ENCODE measurements at regions not wholly inside any gene's neighbourhood (a gene's known extent, or its start where the extent isn't known, plus 50 kb on each side); places are given as distances from the start of the nearest gene placed in this dataset.

DNA sequence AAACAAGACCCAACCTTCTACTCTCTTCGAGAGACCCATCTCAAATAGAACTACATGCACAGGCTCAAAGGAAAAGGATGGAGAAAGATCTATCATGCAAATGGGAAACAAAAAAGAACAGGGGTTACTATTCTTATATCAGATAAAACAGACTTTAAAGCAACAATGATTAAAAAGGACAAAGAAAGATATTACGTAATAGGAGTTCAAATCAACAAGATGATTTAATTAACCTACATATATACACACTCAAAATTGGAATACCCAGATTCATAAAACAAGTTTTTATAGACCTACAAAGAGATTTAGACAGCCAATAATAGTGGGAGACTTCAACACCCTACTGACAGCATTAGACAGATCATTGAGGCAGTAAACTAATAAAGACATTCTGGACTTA is 536.6 kb upstream of the RAG2 start:
- CTCF ChIA-PET, result no interaction called here
- Mint-ChIP-seq H3K4me3 (no peak overlapping the region), H3K4me1 (ENCODE audit: low read depth) (no peaks in the 10 kb centered on the region), H3K27me3 (no peaks in the 10 kb centered on the region), H3K9me3 (peaks cover 12% of the 10 kb centered on the region), H3K27ac (no peak overlapping the region), H3K36me3 (ENCODE audit: low read depth) (no peaks in the 10 kb centered on the region)
- POLR2A ChIA-PET, result no interaction called here
- TF ChIP-seq, protein P1, sequence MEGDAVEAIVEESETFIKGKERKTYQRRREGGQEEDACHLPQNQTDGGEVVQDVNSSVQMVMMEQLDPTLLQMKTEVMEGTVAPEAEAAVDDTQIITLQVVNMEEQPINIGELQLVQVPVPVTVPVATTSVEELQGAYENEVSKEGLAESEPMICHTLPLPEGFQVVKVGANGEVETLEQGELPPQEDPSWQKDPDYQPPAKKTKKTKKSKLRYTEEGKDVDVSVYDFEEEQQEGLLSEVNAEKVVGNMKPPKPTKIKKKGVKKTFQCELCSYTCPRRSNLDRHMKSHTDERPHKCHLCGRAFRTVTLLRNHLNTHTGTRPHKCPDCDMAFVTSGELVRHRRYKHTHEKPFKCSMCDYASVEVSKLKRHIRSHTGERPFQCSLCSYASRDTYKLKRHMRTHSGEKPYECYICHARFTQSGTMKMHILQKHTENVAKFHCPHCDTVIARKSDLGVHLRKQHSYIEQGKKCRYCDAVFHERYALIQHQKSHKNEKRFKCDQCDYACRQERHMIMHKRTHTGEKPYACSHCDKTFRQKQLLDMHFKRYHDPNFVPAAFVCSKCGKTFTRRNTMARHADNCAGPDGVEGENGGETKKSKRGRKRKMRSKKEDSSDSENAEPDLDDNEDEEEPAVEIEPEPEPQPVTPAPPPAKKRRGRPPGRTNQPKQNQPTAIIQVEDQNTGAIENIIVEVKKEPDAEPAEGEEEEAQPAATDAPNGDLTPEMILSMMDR (IDR thresholded peaks at IDR 0.05), result no peak
- intact Hi-C loops (cut with micrococcal nuclease), result no loop called here
- ATAC-seq, result no peak
- no peak for DNase-seq

DNA sequence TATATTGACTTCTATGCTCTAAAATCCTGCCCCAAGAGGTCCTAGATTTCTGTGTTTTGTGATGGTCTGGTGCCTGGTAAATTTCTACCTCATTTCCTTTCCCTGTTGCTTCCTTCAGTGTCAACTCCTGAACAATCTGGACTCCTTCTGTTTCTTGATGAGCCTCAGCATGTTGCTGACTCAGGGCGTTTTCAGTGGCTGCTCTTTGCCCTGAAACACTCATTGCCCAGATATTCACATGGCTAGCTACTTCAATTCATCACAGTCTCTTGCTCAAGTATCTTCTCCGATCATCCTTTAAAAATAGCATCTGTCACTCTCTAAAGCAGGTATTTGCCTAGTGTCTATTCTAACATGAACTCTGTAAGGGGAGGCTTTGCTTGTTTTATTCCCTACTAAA is 526.3 kb upstream of the RAG2 start:
- Mint-ChIP-seq H3K36me3 (ENCODE audit: low read depth) (no peaks in the 10 kb centered on the region), H3K27ac (no peak overlapping the region), H3K4me3 (no peak overlapping the region), H3K9me3 (peaks cover 4% of the 10 kb centered on the region), H3K27me3 (no peaks in the 10 kb centered on the region), H3K4me1 (ENCODE audit: low read depth) (no peaks in the 10 kb centered on the region)
- ATAC-seq, result no peak
- ChIA-PET CTCF (no interaction called here), POLR2A (no interaction called here)
- TF ChIP-seq, protein P1 (IDR thresholded peaks at IDR 0.05), result no peak
- intact Hi-C loops (cut with micrococcal nuclease), result no loop called here
- DNase-seq, result no peak

DNA sequence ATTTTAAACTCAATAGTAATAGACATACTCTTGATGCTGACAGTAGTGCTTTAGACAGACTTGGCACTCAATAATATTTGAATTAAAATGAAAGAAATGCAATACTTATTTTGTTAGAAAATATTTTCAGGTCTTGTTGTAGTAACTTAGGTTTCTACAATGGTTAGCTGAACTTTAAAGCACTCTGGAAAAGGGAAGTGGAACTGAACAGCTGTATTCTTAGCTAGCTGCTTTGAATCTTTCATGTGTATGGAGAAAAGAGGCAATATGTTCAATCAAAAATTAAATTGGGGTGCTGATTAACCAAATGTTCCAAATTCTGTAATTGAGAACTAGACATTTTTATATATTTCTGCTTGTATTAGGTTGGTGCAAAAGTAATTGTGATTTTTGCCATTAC is 517.9 kb upstream of the RAG2 start:
- Mint-ChIP-seq H3K9me3 (peaks cover 2% of the 10 kb centered on the region), H3K27ac (no peak overlapping the region), H3K4me3 (no peak overlapping the region), H3K27me3 (no peaks in the 10 kb centered on the region), H3K4me1 (ENCODE audit: low read depth) (no peaks in the 10 kb centered on the region), H3K36me3 (ENCODE audit: low read depth) (no peaks in the 10 kb centered on the region)
- no peak for ATAC-seq
- no peak for DNase-seq
- intact Hi-C loops (cut with micrococcal nuclease), result no loop called here
- TF ChIP-seq, protein P1 (IDR thresholded peaks at IDR 0.05), result no peak
- ChIA-PET CTCF (no interaction called here), POLR2A (no interaction called here)

DNA sequence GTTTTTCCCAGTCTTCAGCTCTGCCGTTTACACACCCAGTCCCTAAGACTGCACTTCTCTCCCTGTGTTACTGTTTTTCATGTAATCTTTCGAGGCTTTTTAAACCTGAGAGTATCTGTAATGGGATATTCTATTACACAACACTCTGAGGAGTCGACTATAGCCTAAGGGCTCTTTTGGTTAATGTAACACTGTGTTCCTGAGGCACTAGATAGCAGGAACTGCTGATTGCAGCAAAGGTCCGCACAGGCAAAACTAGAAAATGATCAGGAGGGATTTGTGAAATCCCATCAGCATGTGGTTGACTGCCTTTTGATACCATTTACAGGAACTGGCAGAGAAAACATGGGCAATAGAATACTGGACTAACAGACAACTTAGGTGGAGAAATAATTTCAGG is 512.3 kb upstream of the RAG2 start:
- Mint-ChIP-seq H3K4me1 (ENCODE audit: low read depth) (no peaks in the 10 kb centered on the region), H3K36me3 (ENCODE audit: low read depth) (no peaks in the 10 kb centered on the region), H3K4me3 (no peak overlapping the region), H3K9me3 (no peaks in the 10 kb centered on the region), H3K27me3 (no peaks in the 10 kb centered on the region), H3K27ac (no peak overlapping the region)
- POLR2A ChIA-PET, result no interaction called here
- CTCF ChIA-PET, result no interaction called here
- ATAC-seq (no peak), DNase-seq (no peak)
- TF ChIP-seq, protein P1 (IDR thresholded peaks at IDR 0.05), result no peak
- intact Hi-C loops (cut with micrococcal nuclease), result no loop called here

DNA sequence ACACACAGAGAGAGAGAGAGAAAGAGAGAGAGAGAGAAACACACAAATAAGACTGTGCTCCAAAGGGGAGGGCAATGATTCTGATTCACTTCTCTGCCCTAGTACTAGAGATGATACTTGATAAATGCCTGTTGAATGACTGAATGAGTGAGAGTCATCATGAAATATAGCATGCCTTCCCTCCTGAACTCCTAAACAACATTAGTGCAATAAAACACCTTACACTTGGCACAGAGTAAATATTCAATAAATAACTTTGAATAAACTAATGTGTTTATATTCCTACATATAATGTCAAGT is 511.2 kb upstream of the RAG2 start:
- TF ChIP-seq, protein P1 (IDR thresholded peaks at IDR 0.05), result no peak
- no peaks in the 10 kb centered on the region for H3K27me3 Mint-ChIP-seq
- no peaks in the 10 kb centered on the region for H3K9me3 Mint-ChIP-seq

More for the DNA sequence above, 511.2 kb upstream of the RAG2 start:
- intact Hi-C loops (cut with micrococcal nuclease), result no loop called here
- Mint-ChIP-seq H3K27ac (no peak overlapping the region), H3K4me3 (no peak overlapping the region), H3K36me3 (ENCODE audit: low read depth) (no peaks in the 10 kb centered on the region), H3K4me1 (ENCODE audit: low read depth) (no peaks in the 10 kb centered on the region)
- ATAC-seq, result no peak
- POLR2A ChIA-PET, result no interaction called here
- CTCF ChIA-PET, result no interaction called here
- no peak for DNase-seq

Data from activated CD8-positive, alpha-beta T cell treated with anti-CD3 and anti-CD28 coated beads for 36 hours (primary cell).